GM18519 (cell line): ENCODE measurements at regions not wholly inside any gene's neighbourhood (a gene's known extent, or its start where the extent isn't known, plus 50 kb on each side); places are given as distances from the start of the nearest gene placed in this dataset.

Experiments used
- ATAC-seq: cut with Tn5 transposase; IDR thresholded peaks from one replicate; pipeline ENCODE4 v1.9.1; 2021; ENCODE audit warnings: mild to moderate bottlenecking, moderate library complexity; ENCODE audit not compliant: unreplicated experiment, low FRiP score

DNA sequence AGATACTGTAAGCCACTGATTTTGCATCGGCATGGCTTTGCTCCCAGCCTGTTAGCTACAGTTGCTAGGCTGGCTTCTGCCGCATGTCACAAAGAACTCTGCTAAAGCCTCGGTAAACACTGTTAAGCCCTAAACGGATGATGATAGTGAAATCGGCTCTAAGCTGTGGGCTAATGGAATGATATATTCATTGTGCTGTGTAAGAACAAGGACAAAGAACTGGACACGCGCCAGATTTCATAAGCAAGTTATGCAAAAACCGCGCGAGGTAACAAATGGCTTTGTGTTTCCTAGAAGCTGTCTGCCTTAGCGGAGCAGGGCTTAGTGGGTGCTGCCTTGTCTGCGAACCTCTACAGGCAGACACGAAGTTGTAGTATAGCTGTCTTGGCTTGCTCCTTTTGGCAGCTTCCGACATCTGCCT is 331.3 kb upstream of the COBL start:
- ATAC-seq = no peak

DNA sequence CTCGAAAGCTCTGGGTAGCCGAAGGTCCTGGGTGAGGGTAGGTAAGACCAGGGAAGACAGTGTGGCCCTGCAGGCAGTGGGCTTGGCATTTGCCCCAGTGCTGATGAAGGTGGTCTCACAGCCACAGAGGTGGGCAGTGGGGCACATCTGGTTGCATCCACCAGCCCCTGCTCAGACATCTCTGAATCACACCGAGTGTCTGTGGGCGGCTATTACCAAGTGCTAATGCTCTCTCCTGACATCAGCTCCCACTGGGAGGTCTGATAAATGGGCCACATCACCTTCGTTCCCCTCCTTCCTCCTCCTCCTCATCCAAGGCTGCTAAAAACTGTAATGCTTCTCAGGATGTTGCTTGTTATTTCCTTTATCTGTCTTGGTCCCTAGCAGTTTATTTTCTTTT is 330.9 kb upstream of the COBL start:
- ATAC-seq = no peak

DNA sequence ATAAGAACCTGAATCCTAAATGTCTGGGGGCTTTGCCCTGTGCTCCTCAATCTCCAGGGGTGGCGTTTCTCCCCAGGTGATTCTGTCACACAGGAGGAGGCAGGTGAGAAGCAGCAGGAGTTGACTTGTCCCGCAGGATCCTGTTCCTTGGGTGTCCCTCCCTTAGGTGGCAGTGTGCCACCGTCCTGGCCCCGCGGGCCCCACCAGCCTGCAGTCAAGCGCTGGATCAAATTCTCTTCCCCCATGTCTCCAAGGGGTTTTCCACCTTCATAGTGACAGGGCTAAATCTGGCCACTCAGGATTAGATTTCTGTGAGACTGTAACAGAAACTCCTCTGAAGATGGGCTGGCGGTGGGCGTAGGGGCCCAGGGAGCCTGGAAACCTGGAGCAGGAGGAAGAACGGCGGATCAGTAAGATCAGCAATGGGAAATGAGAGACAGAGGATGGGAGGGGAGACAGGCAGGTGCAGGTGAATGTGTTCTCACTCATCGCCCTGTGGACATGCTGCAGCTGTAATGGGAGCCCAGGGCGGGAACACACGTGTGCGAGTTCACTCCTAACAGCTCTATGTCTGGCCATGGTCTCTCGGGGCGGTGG is 329.2 kb upstream of the COBL start:
- no peak for ATAC-seq

DNA sequence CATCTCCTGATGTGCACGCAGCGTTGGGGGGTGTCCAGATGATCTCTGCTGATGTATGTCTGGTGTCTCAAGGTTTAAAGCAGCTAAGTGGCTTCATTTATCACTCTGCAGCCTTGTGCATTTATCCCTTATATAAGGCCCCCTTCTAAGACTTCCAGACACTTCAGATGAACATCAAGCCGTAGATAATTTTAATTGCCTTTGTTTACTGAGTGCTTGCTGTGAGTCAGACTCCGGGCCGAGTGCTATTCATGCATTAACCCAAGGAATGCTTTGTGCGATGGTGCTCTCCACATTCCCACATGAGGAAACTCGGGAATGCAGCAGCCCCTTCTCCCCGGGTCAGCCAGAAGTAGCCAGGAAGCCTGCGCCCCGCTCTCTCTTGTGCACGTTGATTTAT is 328.6 kb upstream of the COBL start:
- ATAC-seq = no peak

DNA sequence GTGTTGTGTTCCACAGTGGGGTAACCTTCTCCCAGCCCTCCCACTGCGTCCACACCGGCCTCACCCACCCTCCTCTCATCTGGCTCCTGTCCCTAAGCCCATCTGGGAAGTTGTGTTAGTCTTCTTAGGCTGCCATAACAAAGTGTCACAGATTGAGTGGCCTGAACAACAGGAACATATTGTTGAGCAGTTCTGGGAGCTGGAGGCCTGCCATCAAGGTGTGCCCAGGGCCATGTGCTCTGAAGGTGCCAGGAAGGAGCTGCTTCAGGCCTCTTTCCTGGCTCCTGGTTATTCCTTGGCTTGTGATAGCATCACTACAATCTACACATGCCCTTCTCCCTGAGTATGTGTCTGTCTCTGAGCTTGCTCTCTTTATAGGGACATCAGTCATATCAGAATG is 327.6 kb upstream of the COBL start:
- ATAC-seq = no peak

DNA sequence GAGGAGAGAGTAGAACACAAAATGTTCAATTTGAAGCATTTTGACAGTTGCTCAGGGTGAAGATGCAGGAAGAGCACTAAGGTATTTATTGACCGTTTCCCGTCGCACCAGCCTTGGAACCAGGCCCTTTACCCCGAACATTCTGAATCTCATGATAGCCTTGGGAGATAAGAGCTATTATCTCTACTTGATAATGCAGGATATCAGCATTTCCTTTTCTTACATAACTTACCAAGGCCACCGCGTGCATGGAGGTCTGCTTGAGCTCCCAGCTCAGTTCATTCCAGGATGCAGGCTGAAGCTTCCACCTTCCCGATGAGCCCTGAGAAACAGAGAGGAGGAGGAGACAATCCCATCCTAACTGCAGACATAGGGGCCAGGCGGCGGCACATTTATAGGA is 324.2 kb upstream of the COBL start:
- no peak for ATAC-seq

DNA sequence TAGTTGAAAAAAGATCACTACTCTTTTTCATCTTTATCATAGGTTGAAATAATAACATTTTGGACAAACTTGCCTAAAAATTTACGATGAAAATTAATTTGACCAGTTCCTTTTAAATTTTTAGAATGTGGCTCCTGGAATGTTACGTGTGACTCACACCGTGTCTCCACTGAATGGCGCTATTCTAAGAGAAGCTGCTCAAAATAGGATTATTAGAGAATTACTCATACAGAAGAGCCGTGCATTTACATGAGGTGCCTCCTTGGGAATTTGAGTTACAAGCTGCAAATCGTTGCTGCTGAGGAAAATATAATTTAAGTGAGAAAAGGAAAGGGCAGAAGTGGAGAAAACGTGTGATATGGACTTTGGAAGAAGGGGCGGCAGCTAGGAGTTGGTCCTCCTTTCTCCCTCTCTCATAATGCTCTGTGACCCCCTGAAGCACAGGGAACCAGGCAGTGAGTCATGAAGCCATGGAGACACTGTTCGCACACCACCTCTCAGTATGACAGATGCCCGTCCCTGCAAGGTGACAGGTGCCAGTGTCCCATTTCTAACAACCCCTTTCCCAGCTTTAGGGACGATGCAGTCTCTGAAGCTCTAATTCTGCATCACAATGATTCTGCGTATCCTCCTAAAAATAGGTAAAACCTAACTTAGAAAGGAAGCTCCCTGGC is 323.2 kb upstream of the COBL start:
- ATAC-seq = no peak

DNA sequence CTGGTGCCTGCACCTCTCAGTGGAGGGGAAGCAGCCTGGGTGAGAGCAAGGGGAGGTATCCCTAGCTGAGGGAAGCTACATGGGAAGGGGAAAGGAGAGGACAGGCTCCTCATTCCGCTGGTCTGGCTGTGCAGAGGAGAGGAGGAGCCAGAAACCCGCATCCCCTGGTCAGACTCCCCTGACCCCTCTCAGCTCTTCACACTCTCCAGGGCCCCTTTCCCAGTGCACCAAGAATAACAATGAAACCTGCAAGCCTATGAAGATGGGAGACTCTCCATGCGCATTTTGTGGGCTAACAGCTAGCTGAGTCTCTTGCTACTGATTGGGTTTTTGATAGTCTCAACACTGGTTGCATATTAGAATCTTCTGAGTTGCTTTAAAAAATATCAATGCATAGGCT is 319.9 kb upstream of the COBL start:
- no peak for ATAC-seq

DNA sequence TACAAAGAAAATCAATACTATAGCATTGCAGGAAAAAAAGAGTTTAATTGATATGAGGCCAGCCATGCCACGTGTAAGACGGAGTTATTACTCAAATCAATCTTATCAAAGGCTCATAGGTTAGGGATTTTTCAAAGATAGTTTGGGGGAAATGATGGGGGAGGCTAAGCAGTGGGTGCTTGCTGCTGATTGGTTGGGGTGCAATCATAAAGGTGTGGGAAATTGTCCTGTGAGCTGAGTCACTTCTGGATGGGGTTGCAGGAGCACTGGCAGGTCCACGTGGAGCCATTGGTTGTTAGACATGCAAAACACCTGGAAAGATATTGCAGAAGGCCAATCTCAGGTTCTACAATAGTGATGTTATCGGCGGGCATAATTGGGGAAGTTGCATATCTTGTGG is 319.2 kb upstream of the COBL start:
- no peak for ATAC-seq

DNA sequence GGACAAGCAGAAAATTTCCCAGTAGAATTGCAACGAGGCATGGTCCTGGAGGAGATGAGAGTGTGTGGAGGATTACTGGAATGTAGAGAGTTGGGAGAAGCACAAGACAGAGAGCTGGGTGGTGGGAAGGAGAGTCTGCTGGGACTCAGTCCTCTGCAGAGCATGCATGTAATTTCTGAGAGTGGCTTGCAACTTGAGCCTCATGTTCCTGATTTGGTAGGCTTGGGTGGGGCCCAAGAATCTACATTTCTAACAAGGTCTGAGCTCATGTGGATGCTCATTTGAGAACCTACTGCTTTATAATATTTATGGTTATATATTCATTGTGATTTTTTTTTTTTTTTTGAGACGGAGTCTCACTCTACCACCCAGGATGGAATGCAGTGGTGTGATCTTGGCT is 317.9 kb upstream of the COBL start:
- no peak for ATAC-seq

DNA sequence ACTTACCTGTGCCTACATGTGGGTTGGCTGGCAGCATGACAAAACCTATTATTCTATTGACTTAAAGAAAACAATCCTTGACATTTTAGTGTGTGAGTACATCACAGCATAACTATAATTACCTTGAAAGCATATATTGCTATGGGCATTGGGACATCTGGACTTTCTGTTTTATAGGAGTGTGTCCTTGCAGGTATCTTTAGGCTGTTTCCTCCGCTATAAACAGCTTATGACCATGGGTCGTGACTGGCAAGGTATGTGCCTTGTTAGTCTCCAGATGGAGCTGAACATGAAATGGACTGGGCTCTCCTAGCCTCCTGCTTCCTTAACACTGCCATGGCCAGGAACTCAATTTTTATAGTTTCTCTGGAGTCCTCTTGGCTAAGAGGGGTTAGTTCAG is 317.4 kb upstream of the COBL start:
- no peak for ATAC-seq

DNA sequence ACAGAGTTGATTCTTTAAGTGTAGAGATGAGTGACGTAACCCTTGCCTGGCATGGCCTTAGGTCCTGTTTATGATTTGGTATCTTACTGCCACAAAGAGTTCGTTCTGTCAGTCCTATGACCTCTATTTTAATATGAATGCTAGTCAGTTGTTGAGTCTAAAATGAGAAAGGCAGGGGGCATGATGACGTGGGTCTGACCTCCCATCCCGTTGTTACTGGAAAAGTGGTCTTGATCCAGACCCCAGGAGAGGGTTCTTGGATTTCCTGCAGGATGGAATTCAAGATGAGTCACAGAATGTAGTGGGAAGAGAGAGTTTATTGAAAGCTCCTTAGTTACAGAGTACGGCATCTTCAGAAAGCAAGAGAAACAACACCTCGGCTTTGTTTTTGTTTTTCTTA is 317.0 kb upstream of the COBL start:
- ATAC-seq = no peak

DNA sequence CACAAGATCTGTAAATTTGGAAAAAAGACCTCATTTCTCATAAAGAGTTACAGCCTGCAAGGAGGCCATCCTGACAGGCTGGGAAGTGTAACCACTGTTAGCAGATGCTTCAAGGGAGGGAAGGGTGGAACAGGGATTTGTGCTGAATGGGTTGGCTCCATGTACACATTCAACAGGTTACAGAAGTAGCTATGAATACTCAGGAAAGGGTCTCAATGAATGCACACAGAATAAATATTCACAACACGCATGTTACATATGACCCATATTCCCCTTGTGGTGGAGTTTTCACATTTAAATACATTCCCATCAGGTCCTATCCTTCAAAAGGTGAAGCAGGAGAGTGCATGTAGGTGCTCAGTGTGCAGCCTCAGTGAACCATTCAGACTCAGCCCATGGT is 316.4 kb upstream of the COBL start:
- no peak for ATAC-seq

DNA sequence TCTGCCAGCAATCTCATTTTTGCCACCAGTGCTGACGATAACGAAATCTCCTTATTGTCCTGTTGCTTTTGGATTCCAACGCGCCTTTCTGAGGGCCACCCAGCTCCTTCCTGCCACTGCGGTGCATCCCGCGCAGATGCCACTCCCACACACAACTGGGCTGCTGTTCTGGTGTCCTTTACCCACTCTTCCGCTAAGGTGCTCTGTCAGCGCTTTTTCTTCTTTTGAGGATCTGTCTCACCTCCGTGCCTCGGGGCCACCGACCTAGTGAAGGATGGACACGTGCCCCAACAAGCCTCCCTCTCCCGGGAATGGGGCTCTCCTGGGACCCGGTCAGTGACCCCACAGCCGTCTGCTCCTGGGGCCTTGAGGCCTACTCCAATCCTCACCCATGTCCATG is 314.3 kb upstream of the COBL start:
- no peak for ATAC-seq

DNA sequence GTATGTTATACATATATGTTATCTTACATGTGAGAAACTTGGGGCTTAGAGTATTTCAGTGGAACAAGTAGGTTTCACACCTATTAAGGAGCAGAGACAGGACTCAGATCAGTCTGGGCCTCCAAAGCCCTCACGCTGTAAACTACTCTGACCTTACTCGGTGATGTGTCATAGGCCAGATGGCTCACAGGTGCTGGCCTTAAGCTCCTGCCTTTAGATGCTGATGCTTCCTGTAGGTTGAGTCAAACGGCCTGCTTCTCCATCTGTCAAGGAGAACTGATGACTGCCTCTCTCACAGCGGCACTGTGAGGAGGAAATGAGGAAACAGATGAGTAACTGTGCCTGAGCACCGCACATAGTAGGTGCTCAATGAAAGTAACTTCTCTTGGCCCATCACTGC is 312.6 kb upstream of the COBL start:
- no peak for ATAC-seq

DNA sequence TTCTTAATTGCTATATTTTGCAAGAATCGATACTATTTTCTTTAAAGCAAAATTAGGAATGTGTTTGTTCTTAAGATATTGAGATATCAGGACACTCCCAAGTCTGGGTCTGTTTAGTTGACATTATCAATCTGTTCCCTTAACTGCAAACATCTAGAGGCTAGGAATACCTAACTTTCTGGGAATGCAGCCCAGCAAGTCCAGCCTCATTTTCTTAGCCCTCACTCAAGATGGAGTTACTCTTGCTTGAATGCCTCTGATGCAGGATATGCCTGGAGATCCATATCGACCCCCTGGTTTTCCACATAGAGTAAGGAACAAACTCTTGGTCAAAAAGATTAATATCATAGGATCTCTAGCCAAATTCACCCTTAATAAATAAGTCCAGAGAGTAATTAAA is 305.3 kb upstream of the COBL start:
- ATAC-seq = no peak

DNA sequence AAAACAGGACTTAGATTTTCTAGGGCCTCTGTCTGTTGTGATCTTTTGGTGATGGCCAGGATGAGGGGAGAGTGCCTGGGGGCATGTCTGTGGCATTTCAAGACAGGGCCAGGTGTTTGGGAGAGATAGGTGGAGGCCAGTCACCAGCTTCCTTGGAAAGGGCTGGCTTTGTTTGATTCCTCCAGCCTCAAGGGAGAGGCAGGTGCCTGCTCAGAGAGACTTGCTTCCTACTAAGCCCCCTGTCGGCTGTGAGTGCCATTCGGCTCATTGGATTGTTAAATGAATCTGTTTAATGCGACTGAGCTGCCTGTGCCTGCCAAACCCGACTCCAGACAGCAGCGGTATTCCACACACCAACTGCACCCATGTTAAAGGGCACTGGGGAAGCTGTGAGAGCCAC is 304.1 kb upstream of the COBL start:
- ATAC-seq = no peak

DNA sequence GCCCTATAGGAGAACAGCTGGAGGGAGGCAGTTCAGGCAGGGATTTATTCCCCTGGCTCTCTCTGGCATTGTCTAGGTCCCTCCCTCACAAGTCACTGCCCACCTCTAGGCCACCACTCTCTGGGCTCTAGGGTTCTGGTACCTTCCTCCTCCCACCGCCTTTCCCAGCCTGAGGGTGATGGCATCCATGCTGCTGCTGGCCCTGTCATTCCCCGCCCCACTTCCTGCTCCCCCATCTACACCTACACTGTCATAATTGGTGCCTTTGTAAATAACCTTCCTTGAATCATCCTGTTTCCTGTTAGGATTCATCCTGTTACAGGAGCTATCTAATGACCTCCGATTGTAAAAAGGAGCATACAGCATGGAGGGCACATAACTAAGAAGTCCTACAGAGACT is 303.3 kb upstream of the COBL start:
- no peak for ATAC-seq

DNA sequence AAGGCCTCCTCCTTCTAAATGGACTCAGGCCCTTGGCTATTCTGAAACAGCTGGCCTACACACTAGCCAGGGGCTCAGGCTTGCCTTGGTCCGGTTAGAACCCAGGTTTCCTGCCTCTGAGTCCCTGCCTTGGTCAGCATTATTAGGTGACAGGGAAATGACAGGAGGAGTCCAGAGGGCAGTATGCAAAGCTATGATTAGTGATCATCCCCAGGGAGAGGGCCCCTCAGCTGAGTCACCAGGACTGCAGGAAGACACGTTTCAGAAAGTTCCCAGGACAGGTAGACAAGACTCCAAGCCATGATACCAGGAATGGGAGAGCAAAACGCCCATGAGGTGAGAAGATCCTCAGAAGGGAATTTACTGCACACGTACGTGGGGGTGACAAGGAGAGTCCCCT is 301.1 kb upstream of the COBL start:
- ATAC-seq = no peak

DNA sequence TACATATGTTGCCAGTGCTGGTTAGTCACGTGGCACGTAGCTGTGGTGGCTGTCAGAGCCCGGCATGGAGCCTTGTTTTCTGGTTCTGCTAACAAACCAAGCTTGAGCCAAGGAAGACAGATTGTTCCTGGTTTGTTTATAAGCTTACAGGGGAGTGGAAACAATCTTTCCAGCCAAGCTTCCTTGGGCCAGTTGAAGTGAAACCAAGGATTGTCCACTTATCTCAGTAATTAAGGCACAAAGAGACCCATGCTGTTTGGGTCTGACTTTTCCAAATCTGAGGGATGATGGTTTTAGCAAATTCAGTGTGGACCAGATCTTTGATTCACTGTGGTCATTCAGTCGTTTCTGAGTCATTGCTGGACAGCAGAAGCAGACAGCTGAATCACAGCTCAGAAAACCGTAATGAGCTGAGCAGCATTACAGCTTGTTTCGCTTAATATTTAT is 297.3 kb upstream of the COBL start:
- no peak for ATAC-seq

DNA sequence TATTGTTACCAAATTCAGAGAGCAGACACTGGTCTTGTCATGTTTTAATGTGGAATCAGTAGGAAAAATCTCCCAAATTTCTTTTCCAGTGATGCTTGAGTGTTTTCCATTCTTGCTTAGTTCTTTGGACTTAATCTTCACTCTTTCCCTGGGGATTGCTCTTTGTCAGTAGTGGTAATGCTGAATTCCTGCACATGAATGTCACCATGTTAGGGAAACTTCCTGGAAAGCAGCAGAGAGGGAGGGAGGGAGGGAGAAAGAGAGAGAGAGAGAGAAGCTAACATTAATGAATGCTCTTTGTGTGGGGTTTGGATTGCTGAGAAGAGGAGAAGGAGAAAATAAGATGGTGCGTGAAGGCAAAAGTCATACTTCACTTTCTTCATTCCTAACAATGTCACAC is 295.3 kb upstream of the COBL start:
- ATAC-seq = no peak

DNA sequence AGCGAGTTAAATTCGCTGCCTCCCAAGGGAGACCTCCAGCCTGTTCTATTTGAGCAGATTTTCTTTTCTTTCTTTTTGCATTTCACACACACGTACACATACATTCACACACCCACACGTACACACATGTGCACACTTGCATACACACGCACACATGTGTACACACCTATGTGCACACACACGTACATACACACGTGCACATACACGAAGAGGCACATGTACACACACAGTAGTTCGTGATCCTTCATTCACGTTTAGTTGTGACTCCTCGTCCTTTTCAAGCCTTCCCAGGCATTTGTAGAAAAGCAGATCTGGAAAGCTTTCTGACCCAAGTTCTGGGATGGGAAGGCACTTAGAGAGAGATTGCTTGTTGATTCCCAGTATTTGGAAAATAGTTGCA is 290.8 kb upstream of the COBL start:
- no peak for ATAC-seq
